ENCODE measurements at regions not wholly inside any gene's neighbourhood (a gene's known extent, or its start where the extent isn't known, plus 50 kb on each side); places are given as distances from the start of the nearest gene placed in this dataset.

- no peaks in the 10 kb centered on the region for H3K9me3 ChIP-seq (replicated peaks; ENCODE audit: control insufficient read depth, insufficient read depth, low read length)
- CTCF ChIA-PET: no interaction called here
- no peaks in the 10 kb centered on the region for H3K9me1 ChIP-seq (replicated peaks; ENCODE audit: control insufficient read depth, extremely low read depth, insufficient read depth, low read length)
- H2AFZ ChIP-seq (ENCODE audit: low read depth, low read length): no peak overlapping the region
- H3K27ac ChIP-seq (ENCODE audit: insufficient read depth, low read depth, low read length): no peak overlapping the region
- H3K4me3 ChIP-seq (replicated peaks in 1 of 3; ENCODE audit: insufficient read depth in 1 of 3, low read depth in 1 of 3, low read length in 3 of 3): no peak overlapping the region
- H3K4me1 ChIP-seq (ENCODE audit: control insufficient read depth, extremely low read depth, insufficient read depth, low read length): no peaks in the 10 kb centered on the region
- no peaks in the 10 kb centered on the region for H3K36me3 ChIP-seq (ENCODE audit: control insufficient read depth in 2 of 2, extremely low read depth in 1 of 2, insufficient read depth in 2 of 2, low read length in 2 of 2)
- FAIRE-seq: no peak
- no peak overlapping the region for H3K9ac ChIP-seq (replicated peaks; ENCODE audit: extremely low read depth, insufficient read depth, low read length)
- no peak overlapping the region for H3K4me2 ChIP-seq (ENCODE audit: insufficient read depth, low read length)
- intact Hi-C loops (cut with micrococcal nuclease) (no loop called here), dilution Hi-C loops (cut with MboI; ENCODE audit: extremely low pct_ligation_motif_present, low sequenced_read_pairs) (no loop called here)
- H4K20me1 ChIP-seq (replicated peaks; ENCODE audit: control insufficient read depth, extremely low read depth, insufficient read depth, low read length): no peaks in the 10 kb centered on the region
- no peaks in the 10 kb centered on the region for H3K27me3 ChIP-seq (ENCODE audit: control insufficient read depth in 2 of 2, insufficient read depth in 2 of 2, low read length in 2 of 2)
- no TSS peak for BruUV-seq (replicated peaks)
- POLR2A ChIA-PET: no interaction called here
- TF ChIP-seq GATA2 (IDR thresholded peaks at IDR 0.05; ENCODE audit: insufficient read depth, insufficient read length, low read depth, low read length) (no peak), MYC (IDR thresholded peaks at IDR 0.05; ENCODE audit: low read depth, low read length) (no peak), POLR2A (IDR thresholded peaks at IDR 0.05; ENCODE audit: low read depth, low read length) (no peak), POLR2AphosphoS5 (IDR thresholded peaks at IDR 0.05; ENCODE audit: insufficient read depth, low read depth, low read length) (no peak), EZH2 (IDR thresholded peaks at IDR 0.05; ENCODE audit: borderline replicate concordance, low read depth, low read length, severe bottlenecking) (no peak), FOS (IDR thresholded peaks at IDR 0.05; ENCODE audit: borderline replicate concordance, insufficient read depth, low read length) (no peak), MAX (IDR thresholded peaks at IDR 0.05; ENCODE audit: insufficient read depth, insufficient read length) (no peak), JUN (IDR thresholded peaks at IDR 0.05; ENCODE audit: borderline replicate concordance, insufficient read depth, insufficient read length, low read depth) (no peak)
- TF ChIP-seq, protein P1, sequence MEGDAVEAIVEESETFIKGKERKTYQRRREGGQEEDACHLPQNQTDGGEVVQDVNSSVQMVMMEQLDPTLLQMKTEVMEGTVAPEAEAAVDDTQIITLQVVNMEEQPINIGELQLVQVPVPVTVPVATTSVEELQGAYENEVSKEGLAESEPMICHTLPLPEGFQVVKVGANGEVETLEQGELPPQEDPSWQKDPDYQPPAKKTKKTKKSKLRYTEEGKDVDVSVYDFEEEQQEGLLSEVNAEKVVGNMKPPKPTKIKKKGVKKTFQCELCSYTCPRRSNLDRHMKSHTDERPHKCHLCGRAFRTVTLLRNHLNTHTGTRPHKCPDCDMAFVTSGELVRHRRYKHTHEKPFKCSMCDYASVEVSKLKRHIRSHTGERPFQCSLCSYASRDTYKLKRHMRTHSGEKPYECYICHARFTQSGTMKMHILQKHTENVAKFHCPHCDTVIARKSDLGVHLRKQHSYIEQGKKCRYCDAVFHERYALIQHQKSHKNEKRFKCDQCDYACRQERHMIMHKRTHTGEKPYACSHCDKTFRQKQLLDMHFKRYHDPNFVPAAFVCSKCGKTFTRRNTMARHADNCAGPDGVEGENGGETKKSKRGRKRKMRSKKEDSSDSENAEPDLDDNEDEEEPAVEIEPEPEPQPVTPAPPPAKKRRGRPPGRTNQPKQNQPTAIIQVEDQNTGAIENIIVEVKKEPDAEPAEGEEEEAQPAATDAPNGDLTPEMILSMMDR (IDR thresholded peaks at IDR 0.05; ENCODE audit: extremely low read depth in 1 of 2, insufficient read depth in 1 of 2, low read depth in 1 of 2, low read length in 2 of 2): no peak
- no peak for DNase-seq (ENCODE audit: low read depth, low spot score)
- no peaks in the 10 kb centered on the region for H3K79me2 ChIP-seq (ENCODE audit: control insufficient read depth, insufficient read depth, low read length)
Measured at GRCh38 chr4:155107059-155107458, 101.4 kb upstream of the NPY2R start.
